ENCODE measurements at regions not wholly inside any gene's neighbourhood (a gene's known extent, or its start where the extent isn't known, plus 50 kb on each side); places are given as distances from the start of the nearest gene placed in this dataset.

GRCh38 chr17:77897741-77898301 lies 60.7 kb upstream of the TNRC6C start:
- ChIA-PET CTCF (ENCODE audit: low intra/inter-chr PET ratio, low total read pairs) (no interaction called here), POLR2A (no interaction called here)
- Histone ChIP-seq H3K36me3 (replicated peaks in 1 of 2; ENCODE audit: control insufficient read depth in 1 of 2, insufficient read depth in 2 of 2, low read length in 2 of 2) (no peaks in the 10 kb centered on the region), H3K4me2 (ENCODE audit: low read depth, low read length) (no peak overlapping the region), H3K4me3 (replicated peaks in 1 of 3; ENCODE audit: insufficient read depth in 1 of 3, low read depth in 2 of 3, low read length in 3 of 3) (no peak overlapping the region), H2AFZ (ENCODE audit: low read length) (no peak overlapping the region), H3K79me2 (ENCODE audit: insufficient read depth, low read length) (no peaks in the 10 kb centered on the region), H3K27me3 (ENCODE audit: control insufficient read depth in 1 of 2, insufficient read depth in 2 of 2, low read length in 2 of 2) (peaks cover 4 to 54% of the 10 kb centered on the region in 2 experiments; a peak in 4 of 5 replicates), H3K27ac (ENCODE audit: extremely low read length, insufficient read depth, low read length) (no peak overlapping the region), H3K9me3 (ENCODE audit: low read length) (no peaks in the 10 kb centered on the region), H4K20me1 (ENCODE audit: insufficient read depth, low read length) (no peaks in the 10 kb centered on the region), H3K9ac (ENCODE audit: insufficient read depth, low read depth, low read length) (no peak overlapping the region), H3K4me1 (ENCODE audit: insufficient read depth, low read length) (no peaks in the 10 kb centered on the region)
- no TSS peak for BruUV-seq (replicated peaks)
- WGBS (ENCODE audit: low lambda C conversion rate): 5% methylated on average over 5 of the region's 6 CpGs
- ATAC-seq: no peak
- intact Hi-C loops (cut with micrococcal nuclease; ENCODE audit: unreplicated experiment): no loop called here
- in situ Hi-C loops (cut with HindIII; ENCODE audit: extremely low pct_ligation_motif_present, low pct_unique_long_range_greater_than_20kb): no loop called here
- no peak for TF ChIP-seq SP2 (CRISPR knock-in tag; IDR thresholded peaks at IDR 0.05)
- TF ChIP-seq ZNF768 (CRISPR knock-in tag; IDR thresholded peaks at IDR 0.05): peak; percentile 94
- FAIRE-seq: no peak
- no peak for DNase-seq (ENCODE audit: low spot score)

- in situ Hi-C loops (cut with HindIII; ENCODE audit: extremely low pct_ligation_motif_present, low pct_unique_long_range_greater_than_20kb): no loop called here
These were observed 59.7 kb upstream of the TNRC6C start for GRCh38 chr17:77898521-77899434.

More at GRCh38 chr17:77898521-77899434, 59.7 kb upstream of the TNRC6C start:
- DNase-seq (ENCODE audit: low spot score) (no peak), FAIRE-seq (no peak), ATAC-seq (no peak)
- H2AFZ ChIP-seq (ENCODE audit: low read length): no peak overlapping the region
- WGBS (ENCODE audit: low lambda C conversion rate): 4% methylated on average over 18 of the region's 18 CpGs
- POLR2A ChIA-PET: no interaction called here
- TF ChIP-seq ZNF549 (CRISPR knock-in tag; IDR thresholded peaks at IDR 0.05) (no peak), GZF1 (CRISPR knock-in tag; IDR thresholded peaks at IDR 0.05) (no peak), CERS6 (CRISPR knock-in tag; IDR thresholded peaks at IDR 0.05) (no peak), HIVEP1 (CRISPR knock-in tag; IDR thresholded peaks at IDR 0.05) (no peak), ARID4A (CRISPR knock-in tag; IDR thresholded peaks at IDR 0.05; ENCODE audit: borderline replicate concordance) (no peak), STAG1 (CRISPR knock-in tag; IDR thresholded peaks at IDR 0.05) (no peak), ZNF432 (CRISPR knock-in tag; IDR thresholded peaks at IDR 0.05; ENCODE audit: borderline replicate concordance) (no peak), SATB2 (CRISPR knock-in tag; IDR thresholded peaks at IDR 0.05) (no peak), SIX4 (CRISPR knock-in tag; IDR thresholded peaks at IDR 0.05) (no peak), ZFP37 (CRISPR knock-in tag; IDR thresholded peaks at IDR 0.05; ENCODE audit: borderline replicate concordance) (no peak)
- no peaks in the 10 kb centered on the region for H3K4me1 ChIP-seq (ENCODE audit: insufficient read depth, low read length)
- H3K79me2 ChIP-seq (ENCODE audit: insufficient read depth, low read length): no peaks in the 10 kb centered on the region
- H3K4me2 ChIP-seq (ENCODE audit: low read depth, low read length): no peak overlapping the region
- H3K36me3 ChIP-seq (replicated peaks in 1 of 2; ENCODE audit: control insufficient read depth in 1 of 2, insufficient read depth in 2 of 2, low read length in 2 of 2): no peaks in the 10 kb centered on the region
- no TSS peak for BruUV-seq (replicated peaks)
- peaks cover 4 to 57% of the 10 kb centered on the region in 2 experiments; a peak in 4 of 5 replicates for H3K27me3 ChIP-seq (ENCODE audit: control insufficient read depth in 1 of 2, insufficient read depth in 2 of 2, low read length in 2 of 2)
- H3K4me3 ChIP-seq (replicated peaks in 1 of 3; ENCODE audit: insufficient read depth in 1 of 3, low read depth in 2 of 3, low read length in 3 of 3): no peak overlapping the region
- intact Hi-C loops (cut with micrococcal nuclease; ENCODE audit: unreplicated experiment): no loop called here
- CTCF ChIA-PET (ENCODE audit: low intra/inter-chr PET ratio, low total read pairs): no interaction called here
- H3K27ac ChIP-seq (ENCODE audit: extremely low read length, insufficient read depth, low read length): no peak overlapping the region
- H3K9me3 ChIP-seq (ENCODE audit: low read length): no peaks in the 10 kb centered on the region
- no peaks in the 10 kb centered on the region for H4K20me1 ChIP-seq (ENCODE audit: insufficient read depth, low read length)
- H3K9ac ChIP-seq (ENCODE audit: insufficient read depth, low read depth, low read length): no peak overlapping the region

All from HepG2 (cell line).